PC-3 (cell line): ENCODE measurements at regions not wholly inside any gene's neighbourhood (a gene's known extent, or its start where the extent isn't known, plus 50 kb on each side); places are given as distances from the start of the nearest gene placed in this dataset.

ENCODE experiments used
- EZH2 ChIP-seq: fragments of 300-600 bp; sonication (generic); IDR thresholded peaks from one replicate; pipeline ENCODE4 v1.6.1; 2017; ENCODE audit warnings: antibody characterized with exemption, mild to moderate bottlenecking, low read length; ENCODE audit not compliant: unreplicated experiment
- TF ChIP-seq, protein P1 (sequence below): fragments of 300-600 bp; sonication (generic); conservative IDR thresholded peaks from 2 replicates; pipeline ENCODE4 v1.5.1; 2017; ENCODE audit warnings: antibody characterized with exemption, low read depth, mild to moderate bottlenecking, low read length

- TF ChIP-seq, protein P1, sequence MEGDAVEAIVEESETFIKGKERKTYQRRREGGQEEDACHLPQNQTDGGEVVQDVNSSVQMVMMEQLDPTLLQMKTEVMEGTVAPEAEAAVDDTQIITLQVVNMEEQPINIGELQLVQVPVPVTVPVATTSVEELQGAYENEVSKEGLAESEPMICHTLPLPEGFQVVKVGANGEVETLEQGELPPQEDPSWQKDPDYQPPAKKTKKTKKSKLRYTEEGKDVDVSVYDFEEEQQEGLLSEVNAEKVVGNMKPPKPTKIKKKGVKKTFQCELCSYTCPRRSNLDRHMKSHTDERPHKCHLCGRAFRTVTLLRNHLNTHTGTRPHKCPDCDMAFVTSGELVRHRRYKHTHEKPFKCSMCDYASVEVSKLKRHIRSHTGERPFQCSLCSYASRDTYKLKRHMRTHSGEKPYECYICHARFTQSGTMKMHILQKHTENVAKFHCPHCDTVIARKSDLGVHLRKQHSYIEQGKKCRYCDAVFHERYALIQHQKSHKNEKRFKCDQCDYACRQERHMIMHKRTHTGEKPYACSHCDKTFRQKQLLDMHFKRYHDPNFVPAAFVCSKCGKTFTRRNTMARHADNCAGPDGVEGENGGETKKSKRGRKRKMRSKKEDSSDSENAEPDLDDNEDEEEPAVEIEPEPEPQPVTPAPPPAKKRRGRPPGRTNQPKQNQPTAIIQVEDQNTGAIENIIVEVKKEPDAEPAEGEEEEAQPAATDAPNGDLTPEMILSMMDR: no peak
- no peak for TF ChIP-seq EZH2
Observed at GRCh38 chr18:44465381-44465841, 215.3 kb upstream of the SETBP1 start.
